T-cell (primary cell): ENCODE measurements at regions not wholly inside any gene's neighbourhood (a gene's known extent, or its start where the extent isn't known, plus 50 kb on each side); places are given as distances from the start of the nearest gene placed in this dataset.
"Not testable (repeated sequence)": the region's sequence is repeated elsewhere in the genome, so short reads cannot be mapped to it uniquely, and the experiment has no call there.

Experiments used
- ATAC-seq, 4 experiments: fragments of 200-7000 bp in 3 of 4; fragments of 150-1000 bp in 1 of 4; cut with Tn5 transposase; replicated peaks in 1 of 4; 1 replicate in 3 of 4; 2 replicates in 1 of 4; pipeline ENCODE4 v1.10.0; 2021; ENCODE audit warnings: moderate library complexity in 3 of 4, mild to moderate bottlenecking in 2 of 4, moderate number of reproducible peaks in 1 of 4
- CTCF ChIA-PET, 2 donors: fragments of 300-600 bp; sonication (Branson Sonifier 250); formaldehyde crosslinking; loops; one replicate each; lab custom pipeline; 2022; ENCODE audit warnings: antibody characterized with exemption in 2 of 2; lab: Charles Lee
- POLR2A ChIA-PET, 2 donors: fragments of 300-600 bp; sonication (Branson Sonifier 250); formaldehyde crosslinking; loops; one replicate each; lab custom pipeline; 2022; ENCODE audit warnings: antibody characterized with exemption in 2 of 2; lab: Charles Lee
- DNase-seq, 35 experiments: peaks; one replicate each; pipeline versions ENCODE4 v3.0.0 to v3.0.0-alpha.2; 2013 to 2023
- H3K27ac ChIP-seq: one replicate; pipeline ENCODE4 v1.5.1; 2013; ENCODE audit warnings: low read length
- H3K27me3 ChIP-seq, 2 experiments: replicated peaks in 1 of 2; 1 replicate in 1 of 2; 2 replicates in 1 of 2; pipeline versions ENCODE4 v1.6.1 to v1.7.0; 2013; ENCODE audit warnings: low read length in 1 of 2, mixed read lengths in 1 of 2; ENCODE audit not compliant: control insufficient read depth in 2 of 2, insufficient read depth in 2 of 2; ENCODE audit errors: extremely low read depth in 1 of 2
- H3K36me3 ChIP-seq, 2 donors: 1 replicate in 1 of 2; 2 replicates in 1 of 2; pipeline versions ENCODE4 v1.6.1 to v1.7.0; 2013; ENCODE audit warnings: low read length in 1 of 2; ENCODE audit not compliant: control insufficient read depth in 2 of 2, insufficient read depth in 1 of 2; ENCODE audit errors: extremely low read depth in 1 of 2
- H3K4me1 ChIP-seq, 2 experiments: 1 replicate in 1 of 2; 2 replicates in 1 of 2; pipeline versions ENCODE4 v1.6.1 to v1.7.0; 2013; ENCODE audit warnings: low read length in 2 of 2, mixed read lengths in 1 of 2; ENCODE audit not compliant: insufficient read depth in 2 of 2, control insufficient read depth in 1 of 2; ENCODE audit errors: extremely low read depth in 1 of 2
- H3K4me3 ChIP-seq, 2 donors: 1 replicate in 1 of 2; 2 replicates in 1 of 2; pipeline versions ENCODE4 v1.5.1 to v1.7.0; 2013; ENCODE audit warnings: mild to moderate bottlenecking in 2 of 2, low read length in 1 of 2, moderate library complexity in 1 of 2; ENCODE audit not compliant: control insufficient read depth in 1 of 2; ENCODE audit errors: extremely low read depth in 1 of 2
- H3K9me3 ChIP-seq: 2 replicates; pipeline ENCODE4 v1.7.0; 2013
- H3K27ac Mint-ChIP-seq, 2 donors: one replicate each; pipeline ENCODE4 v1.8.0; 2020 to 2021; ENCODE audit warnings: mild to moderate bottlenecking in 2 of 2, mixed read lengths in 2 of 2
- H3K27me3 Mint-ChIP-seq, 2 donors: one replicate each; pipeline ENCODE4 v1.8.0; 2021 to 2022; ENCODE audit warnings: mixed read lengths in 2 of 2
- H3K36me3 Mint-ChIP-seq: one replicate; pipeline ENCODE4 v1.8.0; 2021; ENCODE audit warnings: mixed read lengths
- H3K4me1 Mint-ChIP-seq, 3 donors: one replicate each; pipeline ENCODE4 v1.8.0; 2020 to 2022; ENCODE audit warnings: mixed read lengths in 3 of 3, mild to moderate bottlenecking in 1 of 3
- H3K4me3 Mint-ChIP-seq, 3 donors: one replicate each; pipeline ENCODE4 v1.8.0; 2020 to 2022; ENCODE audit warnings: mild to moderate bottlenecking in 3 of 3, mixed read lengths in 3 of 3, moderate library complexity in 3 of 3
- H3K9me3 Mint-ChIP-seq, 3 donors: one replicate each; pipeline ENCODE4 v1.8.0; 2020 to 2022; ENCODE audit warnings: mixed read lengths in 3 of 3
- WGBS: methylation state at CpG from one replicate; pipeline ENCODE4 v1.1.5; 2013; ENCODE audit warnings: missing lambda C conversion rate; ENCODE audit not compliant: insufficient coverage; 5-methylcytosine and 5-hydroxymethylcytosine counted together

- H3K27ac Mint-ChIP-seq, POLR2A ChIA-PET: not testable (repeated sequence)
Observed at GRCh38 chr5:34561581-34561980, 94.5 kb upstream of the RAI14 start.

GRCh38 chr5:34562791-34563190, 93.3 kb upstream of the RAI14 start:
- WGBS, result 61% methylated on average over 2 of the region's 4 CpGs
- Mint-ChIP-seq H3K27ac (no peak overlapping the region), H3K4me3 (no peak overlapping the region), H3K4me1 (no peaks in the 10 kb centered on the region), H3K9me3 (no peaks in the 10 kb centered on the region), H3K27me3 (no peaks in the 10 kb centered on the region), H3K36me3 (no peaks in the 10 kb centered on the region)
- ATAC-seq (no peak), DNase-seq (no peak)
- H3K27me3 ChIP-seq, result peaks cover 0 to 11% of the 10 kb centered on the region in 2 experiments
- no peaks in the 10 kb centered on the region for H3K4me1 ChIP-seq
- no peak overlapping the region for H3K27ac ChIP-seq
- no peaks in the 10 kb centered on the region for H3K36me3 ChIP-seq
- no peak overlapping the region for H3K4me3 ChIP-seq
- ChIA-PET POLR2A (no interaction called here), CTCF (no interaction called here)
- no peaks in the 10 kb centered on the region for H3K9me3 ChIP-seq

More at GRCh38 chr5:34561581-34561980, 94.5 kb upstream of the RAI14 start:
- H3K4me3 Mint-ChIP-seq, H3K9me3 ChIP-seq, H3K9me3 Mint-ChIP-seq, H3K4me3 ChIP-seq, H3K4me1 ChIP-seq, H3K36me3 Mint-ChIP-seq, H3K27ac ChIP-seq, H3K36me3 ChIP-seq, H3K27me3 Mint-ChIP-seq, ATAC-seq, CTCF ChIA-PET, DNase-seq, H3K4me1 Mint-ChIP-seq: not testable (repeated sequence)
- peaks cover 0 to 11% of the 10 kb centered on the region in 2 experiments for H3K27me3 ChIP-seq
- 67% methylated on average over 1 of the region's 2 CpGs for WGBS

- Mint-ChIP-seq H3K36me3 (no peaks in the 10 kb centered on the region), H3K27ac (no peak overlapping the region)
- peaks cover 0 to 11% of the 10 kb centered on the region in 2 experiments for H3K27me3 ChIP-seq
Observed at GRCh38 chr5:34563269-34563668, 92.9 kb upstream of the RAI14 start.

GRCh38 chr5:34563931-34564709, 92.0 kb upstream of the RAI14 start:
- H3K4me3 Mint-ChIP-seq, result no peak overlapping the region
- CTCF ChIA-PET, result no interaction called here
- H3K27me3 Mint-ChIP-seq, result no peaks in the 10 kb centered on the region

More at GRCh38 chr5:34563269-34563668, 92.9 kb upstream of the RAI14 start:
- no peak for DNase-seq
- no peaks in the 10 kb centered on the region for H3K4me1 Mint-ChIP-seq
- WGBS, result no CpG with 5 or more reads among the region's 6 CpGs
- Histone ChIP-seq H3K36me3 (no peaks in the 10 kb centered on the region), H3K4me3 (no peak overlapping the region), H3K4me1 (no peaks in the 10 kb centered on the region), H3K27ac (no peak overlapping the region), H3K9me3 (no peaks in the 10 kb centered on the region)
- H3K9me3 Mint-ChIP-seq, result no peaks in the 10 kb centered on the region
- H3K27me3 Mint-ChIP-seq, result no peaks in the 10 kb centered on the region
- no peak overlapping the region for H3K4me3 Mint-ChIP-seq
- POLR2A ChIA-PET, result no interaction called here
- ATAC-seq, result no peak
- CTCF ChIA-PET, result no interaction called here

GRCh38 chr5:34564710-34565235, 91.4 kb upstream of the RAI14 start:
- Mint-ChIP-seq H3K9me3 (no peaks in the 10 kb centered on the region), H3K4me1 (no peaks in the 10 kb centered on the region), H3K27me3 (no peaks in the 10 kb centered on the region), H3K4me3 (no peak overlapping the region), H3K27ac (no peak overlapping the region), H3K36me3 (no peaks in the 10 kb centered on the region)
- ChIA-PET CTCF (no interaction called here), POLR2A (no interaction called here)
- Histone ChIP-seq H3K4me3 (no peak overlapping the region), H3K4me1 (no peaks in the 10 kb centered on the region), H3K27me3 (peaks cover 0 to 11% of the 10 kb centered on the region in 2 experiments), H3K9me3 (no peaks in the 10 kb centered on the region), H3K27ac (no peak overlapping the region), H3K36me3 (no peaks in the 10 kb centered on the region)
- no peak for DNase-seq
- ATAC-seq, result no peak
- WGBS, result 84% methylated on average over 10 of the region's 15 CpGs

More at GRCh38 chr5:34563931-34564709, 92.0 kb upstream of the RAI14 start:
- ATAC-seq (no peak), DNase-seq (no peak)
- WGBS, result 86% methylated on average over 17 of the region's 21 CpGs
- POLR2A ChIA-PET, result no interaction called here
- Histone ChIP-seq H3K27me3 (peaks cover 0 to 11% of the 10 kb centered on the region in 2 experiments), H3K9me3 (no peaks in the 10 kb centered on the region), H3K4me3 (no peak overlapping the region), H3K27ac (no peak overlapping the region), H3K36me3 (no peaks in the 10 kb centered on the region), H3K4me1 (no peaks in the 10 kb centered on the region)
- H3K36me3 Mint-ChIP-seq, result no peaks in the 10 kb centered on the region
- no peaks in the 10 kb centered on the region for H3K4me1 Mint-ChIP-seq
- no peak overlapping the region for H3K27ac Mint-ChIP-seq
- no peaks in the 10 kb centered on the region for H3K9me3 Mint-ChIP-seq

GRCh38 chr5:34570143-34570542, 86.0 kb upstream of the RAI14 start:
- H3K36me3 Mint-ChIP-seq, result no peaks in the 10 kb centered on the region
- CTCF ChIA-PET, result no interaction called here
- H3K27ac Mint-ChIP-seq, result no peak overlapping the region
- 100% methylated on average over 1 of the region's 6 CpGs for WGBS
- no peaks in the 10 kb centered on the region for H3K4me1 ChIP-seq
- no peak overlapping the region for H3K4me3 Mint-ChIP-seq
- no peaks in the 10 kb centered on the region for H3K36me3 ChIP-seq
- ATAC-seq (no peak), DNase-seq (no peak)
- peaks cover 0 to 5% of the 10 kb centered on the region in 2 donors for H3K27me3 Mint-ChIP-seq
- no peaks in the 10 kb centered on the region for H3K9me3 ChIP-seq
- H3K27ac ChIP-seq, result no peak overlapping the region
- H3K9me3 Mint-ChIP-seq, result no peaks in the 10 kb centered on the region
- POLR2A ChIA-PET, result no interaction called here
- peaks cover 0 to under 1% of the 10 kb centered on the region in 2 experiments for H3K27me3 ChIP-seq
- H3K4me1 Mint-ChIP-seq, result no peaks in the 10 kb centered on the region
- no peak overlapping the region for H3K4me3 ChIP-seq
